CD1c-positive myeloid dendritic cell (primary cell): ENCODE measurements at regions not wholly inside any gene's neighbourhood (a gene's known extent, or its start where the extent isn't known, plus 50 kb on each side); places are given as distances from the start of the nearest gene placed in this dataset.

Experiments
- DNase-seq: peaks from one replicate; pipeline ENCODE4 v3.0.0-alpha.2; 2016; ENCODE audit errors: extremely low spot score

- DNase-seq = no peak
Observed at GRCh38 chr3:59142556-59142955, 92.7 kb upstream of the CFAP20DC start.

GRCh38 chr3:59138966-59139365, 89.1 kb upstream of the CFAP20DC start:
- DNase-seq = no peak

GRCh38 chr3:59137415-59137814, 87.6 kb upstream of the CFAP20DC start:
- no peak for DNase-seq

GRCh38 chr3:59136081-59136480, 86.3 kb upstream of the CFAP20DC start:
- DNase-seq = no peak

GRCh38 chr3:59135096-59135495, 85.3 kb upstream of the CFAP20DC start:
- peak; percentile 56 for DNase-seq

- no peak for DNase-seq
Observed at GRCh38 chr3:59133311-59133710, 83.5 kb upstream of the CFAP20DC start.

GRCh38 chr3:59131016-59131766, 81.4 kb upstream of the CFAP20DC start:
- no peak for DNase-seq

GRCh38 chr3:59128685-59129084, 78.9 kb upstream of the CFAP20DC start:
- DNase-seq = no peak

- no peak for DNase-seq
Observed at GRCh38 chr3:59127071-59127470, 77.2 kb upstream of the CFAP20DC start.

- no peak for DNase-seq
Observed at GRCh38 chr3:59126446-59126845, 76.6 kb upstream of the CFAP20DC start.

- no peak for DNase-seq
Observed at GRCh38 chr3:59121346-59122144, 71.7 kb upstream of the CFAP20DC start.

- DNase-seq = no peak
Observed at GRCh38 chr3:59118928-59119327, 69.1 kb upstream of the CFAP20DC start.

- no peak for DNase-seq
Observed at GRCh38 chr3:59117396-59117795, 67.6 kb upstream of the CFAP20DC start.

- no peak for DNase-seq
Observed at GRCh38 chr3:59116233-59116537, 66.4 kb upstream of the CFAP20DC start.

GRCh38 chr3:59115364-59116232, 65.8 kb upstream of the CFAP20DC start:
- no peak for DNase-seq

GRCh38 chr3:59107856-59108815, 58.3 kb upstream of the CFAP20DC start:
- DNase-seq = no peak

GRCh38 chr3:59106085-59106648, 56.3 kb upstream of the CFAP20DC start:
- no peak for DNase-seq

- no peak for DNase-seq
Observed at GRCh38 chr3:59103552-59103951, 53.7 kb upstream of the CFAP20DC start.

GRCh38 chr3:59101231-59101736, 51.5 kb upstream of the CFAP20DC start:
- DNase-seq = no peak
